ENCODE measurements at regions not wholly inside any gene's neighbourhood (a gene's known extent, or its start where the extent isn't known, plus 50 kb on each side); places are given as distances from the start of the nearest gene placed in this dataset.

- Histone ChIP-seq H4K20me1 (ENCODE audit: control insufficient read depth, insufficient read depth) (no peaks in the 10 kb centered on the region), H3K4me3 (no peak overlapping the region), H3K9me3 (replicated peaks; ENCODE audit: control insufficient read depth, insufficient read depth, low read length) (no peaks in the 10 kb centered on the region), H3K36me3 (ENCODE audit: control insufficient read depth in 2 of 2, insufficient read depth in 2 of 2, low read length in 1 of 2) (no peaks in the 10 kb centered on the region), H2AFZ (ENCODE audit: control insufficient read depth, low read depth, low read length) (no peak overlapping the region), H3K4me1 (ENCODE audit: control insufficient read depth, insufficient read depth, low read length) (no peaks in the 10 kb centered on the region), H3K27me3 (replicated peaks in 1 of 2; ENCODE audit: control insufficient read depth in 2 of 2, insufficient read depth in 2 of 2, low read length in 1 of 2) (no peaks in the 10 kb centered on the region), H3K79me2 (ENCODE audit: control insufficient read depth, insufficient read depth, low read length) (no peaks in the 10 kb centered on the region), H3K27ac (ENCODE audit: control insufficient read depth, insufficient read depth) (no peak overlapping the region), H3K4me2 (ENCODE audit: control insufficient read depth, insufficient read depth) (no peak overlapping the region), H3K9ac (ENCODE audit: control insufficient read depth, insufficient read depth, low read length) (no peak overlapping the region)
- FAIRE-seq (no peak), ATAC-seq (peak; percentile 87), DNase-seq (ENCODE audit: low read depth, low spot score) (no peak)
- in situ Hi-C loops (cut with MboI) = no loop called here
- WGBS (ENCODE audit: insufficient coverage, insufficient replicate concordance, low lambda C conversion rate, missing lambda C conversion rate) = 42% methylated on average over 10 of the region's 10 CpGs
- RAD21 ChIA-PET (ENCODE audit: unreplicated experiment) = interaction anchor here (0.8 to 6.2 kb wide), 21 partner anchors 14 to 509 kb away, joined by 3 to 51 read pairs (median 5); partner anchors contain the start of gene LPAR1
- no TSS peak for BruUV-seq (replicated peaks)
- SMC1A ChIA-PET (ENCODE audit: uncharacterized antibody, unreplicated experiment) = interaction anchor here (0.6 to 3.8 kb wide), 24 partner anchors 10 to 510 kb away, joined by 3 to 43 read pairs (median 4); partner anchors contain the start of gene LPAR1
- CTCF ChIA-PET = interaction anchor here (0.8 to 5.0 kb wide), 23 partner anchors 11 to 509 kb away, joined by 3 to 41 read pairs (median 4); partner anchors contain the start of gene LPAR1
- intact Hi-C loops (cut with micrococcal nuclease; ENCODE audit: unreplicated experiment) = loop anchor here (2.0 to 10.0 kb wide), 3 partner anchors 71 to 264 kb away; partner anchors contain the start of gene LPAR1
- POLR2A ChIA-PET = interaction anchor here (1.0 to 1.2 kb wide), 2 partner anchors 41 to 85 kb away, joined by 3 read pairs; no protein-coding TSS in a partner anchor
- TF ChIP-seq RELA (IDR thresholded peaks at IDR 0.05; ENCODE audit: borderline replicate concordance, partially characterized antibody) (no peak), CBFB (IDR thresholded peaks at IDR 0.05; ENCODE audit: low read depth) (no peak), SMAD1 (IDR thresholded peaks at IDR 0.05; ENCODE audit: low read depth, partially characterized antibody) (no peak), NFIC (IDR thresholded peaks at IDR 0.05; ENCODE audit: low read depth, low read length) (no peak), RFX5 (IDR thresholded peaks at IDR 0.05; ENCODE audit: low read depth, low read length) (no peak), SUZ12 (IDR thresholded peaks at IDR 0.05; ENCODE audit: unreplicated experiment) (no peak), MTA2 (IDR thresholded peaks at IDR 0.05; ENCODE audit: low read depth) (peak; percentile 86), RUNX3 (IDR thresholded peaks at IDR 0.05; ENCODE audit: low read length) (no peak), ZNF592 (IDR thresholded peaks at IDR 0.05) (no peak), SMAD5 (IDR thresholded peaks at IDR 0.05; ENCODE audit: low read depth) (no peak), FOXK2 (IDR thresholded peaks at IDR 0.05) (no peak), DPF2 (IDR thresholded peaks at IDR 0.05) (0 out of 2 replicates have a peak, but pooled peaks have one; percentile 88), ZNF217 (IDR thresholded peaks at IDR 0.05) (no peak; the same call in 1 of the 2 replicates), REST (IDR thresholded peaks at IDR 0.05; ENCODE audit: low read depth, low read length) (no peak), TBL1XR1 (IDR thresholded peaks at IDR 0.05; ENCODE audit: low read depth, low read length) (no peak), SIX5 (IDR thresholded peaks at IDR 0.05; ENCODE audit: low read depth, low read length, severe bottlenecking) (no peak), RCOR1 (conservative IDR thresholded peaks at IDR 0.05; ENCODE audit: low read depth, low read length) (no peak)
Observed at GRCh38 chr9:111148052-111149017, 110.1 kb upstream of the LPAR1 start.

Data from GM12878 (cell line).